Spinal cord (tissue), 9 donors: ENCODE measurements at regions not wholly inside any gene's neighbourhood (a gene's known extent, or its start where the extent isn't known, plus 50 kb on each side); places are given as distances from the start of the nearest gene placed in this dataset.
A peak's percentile ranks its signal among the peaks of the same experiment; 100 is the strongest.

Source experiments
- DNase-seq, 6 donors: peaks; one replicate each; pipeline versions ENCODE4 v3.0.0 to v3.0.0-alpha.2; 2013 to 2015; ENCODE audit warnings: low spot score in 6 of 6, low read depth in 4 of 6
- H3K27ac ChIP-seq: one replicate; pipeline ENCODE4 v1.5.1; 2013; ENCODE audit warnings: low read depth, low read length, control low read depth
- H3K27me3 ChIP-seq: one replicate; pipeline ENCODE4 v1.6.1; 2013; ENCODE audit warnings: low read length; ENCODE audit not compliant: control insufficient read depth, insufficient read depth
- H3K36me3 ChIP-seq: one replicate; pipeline ENCODE4 v1.6.1; 2013; ENCODE audit warnings: low read length; ENCODE audit not compliant: control insufficient read depth, insufficient read depth
- H3K4me1 ChIP-seq: one replicate; pipeline ENCODE4 v1.6.1; 2013; ENCODE audit warnings: low read length; ENCODE audit not compliant: control insufficient read depth, insufficient read depth
- H3K4me3 ChIP-seq: one replicate; pipeline ENCODE4 v1.5.1; 2013; ENCODE audit warnings: low read depth, low read length, control low read depth
- H3K9me3 ChIP-seq: one replicate; pipeline ENCODE4 v1.6.1; 2013; ENCODE audit warnings: low read length; ENCODE audit not compliant: control insufficient read depth, insufficient read depth
- WGBS: methylation state at CpG from one replicate; pipeline ENCODE4 v1.1.5; 2013; ENCODE audit warnings: missing lambda C conversion rate; ENCODE audit not compliant: insufficient coverage; 5-methylcytosine and 5-hydroxymethylcytosine counted together
- donor health status: healthy.

- no peaks in the 10 kb centered on the region for H3K4me1 ChIP-seq
- H3K36me3 ChIP-seq = no peaks in the 10 kb centered on the region
- no peaks in the 10 kb centered on the region for H3K27me3 ChIP-seq
- H3K4me3 ChIP-seq = no peak overlapping the region
- no peak for DNase-seq
- H3K27ac ChIP-seq = no peak overlapping the region
- no peaks in the 10 kb centered on the region for H3K9me3 ChIP-seq
- no CpG with 5 or more reads among the region's 3 CpGs for WGBS
Observed at GRCh38 chr4:62288808-62289541, 1088.8 kb downstream of the ADGRL3 start.

- peak in 2 of 6 donors; percentile 17 to 56 for DNase-seq
- H3K27me3 ChIP-seq = no peaks in the 10 kb centered on the region
- no peak overlapping the region for H3K27ac ChIP-seq
- no peak overlapping the region for H3K4me3 ChIP-seq
- no peaks in the 10 kb centered on the region for H3K9me3 ChIP-seq
- no peaks in the 10 kb centered on the region for H3K36me3 ChIP-seq
- H3K4me1 ChIP-seq = no peaks in the 10 kb centered on the region
- no CpG with 5 or more reads among the region's 2 CpGs for WGBS
Observed at GRCh38 chr4:62285026-62285425, 1084.9 kb downstream of the ADGRL3 start.

DNA sequence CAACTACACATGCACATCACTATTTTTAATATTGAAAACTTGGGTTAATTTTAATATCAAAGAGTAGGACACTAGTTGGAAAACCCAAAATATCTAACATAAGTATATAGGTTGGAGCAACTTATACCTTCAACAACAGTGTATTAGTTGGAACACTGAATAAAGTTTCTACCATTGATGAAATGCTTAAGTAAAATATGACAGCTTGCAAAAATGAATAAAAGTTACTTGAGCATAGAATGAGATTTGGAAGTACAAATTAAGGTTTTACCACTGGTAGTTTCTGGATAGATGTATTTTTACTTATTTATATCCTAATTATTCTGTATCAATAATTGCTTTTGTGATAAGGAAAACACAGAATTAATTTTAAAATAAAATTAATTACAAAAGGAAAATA is 1079.6 kb downstream of the ADGRL3 start:
- Histone ChIP-seq H3K36me3 (no peaks in the 10 kb centered on the region), H3K4me1 (no peaks in the 10 kb centered on the region), H3K4me3 (no peak overlapping the region), H3K27ac (no peak overlapping the region), H3K9me3 (no peaks in the 10 kb centered on the region), H3K27me3 (no peaks in the 10 kb centered on the region)
- no peak for DNase-seq

DNA sequence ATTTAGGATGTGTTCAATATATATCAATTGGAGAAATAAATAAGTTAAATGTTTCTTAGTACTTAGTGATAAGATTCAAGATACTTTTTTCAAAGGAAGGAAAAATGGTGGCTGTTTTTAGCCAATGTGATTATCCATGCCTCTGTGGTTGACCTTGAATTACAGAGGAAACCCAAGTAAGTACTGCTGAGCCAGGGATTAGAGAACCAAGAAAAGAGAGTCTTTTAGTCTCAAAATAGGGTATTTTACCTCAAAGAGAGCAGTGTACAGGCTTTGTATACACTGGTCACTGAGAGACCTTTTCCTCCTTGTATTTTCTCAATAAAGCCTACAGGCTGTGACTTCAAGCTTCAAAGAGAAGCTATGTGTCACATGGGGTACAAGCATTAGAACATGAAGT is 1075.3 kb downstream of the ADGRL3 start:
- Histone ChIP-seq H3K9me3 (no peaks in the 10 kb centered on the region), H3K27me3 (no peaks in the 10 kb centered on the region), H3K4me1 (no peaks in the 10 kb centered on the region), H3K4me3 (no peak overlapping the region), H3K36me3 (no peaks in the 10 kb centered on the region), H3K27ac (no peak overlapping the region)
- DNase-seq = no peak

DNA sequence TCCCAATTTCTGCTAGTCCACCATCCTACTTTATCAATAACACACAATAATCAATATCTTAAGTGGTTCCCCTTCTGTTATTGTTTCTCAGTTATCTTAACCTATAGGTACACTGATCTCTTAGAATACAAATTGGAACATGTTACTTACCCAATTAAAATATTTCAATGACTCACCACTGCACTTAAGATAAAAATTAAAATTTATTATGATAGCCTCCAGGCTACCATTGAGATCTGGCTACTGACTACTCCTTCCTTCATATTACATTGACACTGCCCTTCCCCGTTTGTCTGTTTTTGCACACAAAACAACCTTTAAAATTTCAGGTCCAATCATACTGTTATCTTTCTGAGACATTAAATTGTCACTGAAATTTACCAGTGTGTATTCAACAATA is 1074.7 kb downstream of the ADGRL3 start:
- H3K4me1 ChIP-seq = no peaks in the 10 kb centered on the region
- 100% methylated on average over 1 of the region's 1 CpG for WGBS

DNA sequence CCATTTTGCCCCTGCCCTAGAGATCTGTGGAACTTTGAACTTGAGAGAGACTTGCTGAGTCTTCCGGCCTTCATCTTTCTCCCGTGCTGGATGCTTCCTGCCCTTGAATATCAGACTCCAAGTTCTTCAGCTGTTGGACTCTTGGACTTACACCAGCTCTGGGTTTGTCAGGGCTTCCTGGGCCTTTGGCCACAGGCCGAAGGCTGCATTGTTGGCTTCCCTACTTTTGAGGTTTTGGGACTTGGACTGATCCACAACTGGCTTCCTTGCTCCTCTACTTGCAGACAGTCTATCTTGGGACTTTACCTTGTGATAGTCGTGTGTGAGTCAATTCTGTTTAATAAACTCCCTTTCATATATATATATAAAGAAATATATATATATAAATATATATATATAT is 1071.0 kb downstream of the ADGRL3 start:
- H3K27me3 ChIP-seq = no peaks in the 10 kb centered on the region
- WGBS = 98% methylated on average over 3 of the region's 4 CpGs
- DNase-seq = no peak
- H3K27ac ChIP-seq = no peak overlapping the region
- H3K4me1 ChIP-seq = no peaks in the 10 kb centered on the region
- H3K36me3 ChIP-seq = no peaks in the 10 kb centered on the region
- no peaks in the 10 kb centered on the region for H3K9me3 ChIP-seq
- H3K4me3 ChIP-seq = no peak overlapping the region

More for the DNA sequence above, 1074.7 kb downstream of the ADGRL3 start:
- Histone ChIP-seq H3K4me3 (no peak overlapping the region), H3K36me3 (no peaks in the 10 kb centered on the region), H3K27me3 (no peaks in the 10 kb centered on the region), H3K27ac (no peak overlapping the region), H3K9me3 (no peaks in the 10 kb centered on the region)
- no peak for DNase-seq

- no peaks in the 10 kb centered on the region for H3K9me3 ChIP-seq
- no peaks in the 10 kb centered on the region for H3K36me3 ChIP-seq
- no peak overlapping the region for H3K4me3 ChIP-seq
- DNase-seq = peak in 1 of 6 donors; percentile 37
- H3K27me3 ChIP-seq = no peaks in the 10 kb centered on the region
- H3K27ac ChIP-seq = no peak overlapping the region
- H3K4me1 ChIP-seq = no peaks in the 10 kb centered on the region
- WGBS = no CpG with 5 or more reads among the region's 4 CpGs
Observed at GRCh38 chr4:62269918-62270317, 1069.8 kb downstream of the ADGRL3 start.

DNA sequence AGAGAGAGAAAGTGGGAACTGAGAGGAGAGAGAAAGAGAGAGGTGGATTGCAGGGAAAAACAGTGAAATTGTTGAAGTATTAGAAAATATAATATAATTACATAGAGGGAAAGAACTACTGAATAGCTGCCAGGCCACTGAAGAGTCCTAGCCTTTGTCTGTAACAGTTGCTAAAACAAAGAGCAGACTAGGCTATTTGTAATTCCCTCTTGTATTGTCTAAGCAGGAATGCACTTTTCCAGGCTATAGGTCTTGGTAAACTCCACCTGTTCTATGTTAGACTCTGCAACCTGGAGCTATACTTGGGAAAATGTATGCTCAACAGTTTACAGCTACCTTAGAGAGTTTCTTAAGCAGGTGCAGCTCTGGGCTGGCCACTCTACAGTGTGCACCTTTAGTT is 1063.3 kb downstream of the ADGRL3 start:
- DNase-seq = no peak
- no peaks in the 10 kb centered on the region for H3K9me3 ChIP-seq
- no peaks in the 10 kb centered on the region for H3K4me1 ChIP-seq
- no peaks in the 10 kb centered on the region for H3K27me3 ChIP-seq
- H3K4me3 ChIP-seq = no peak overlapping the region
- no peak overlapping the region for H3K27ac ChIP-seq
- H3K36me3 ChIP-seq = no peaks in the 10 kb centered on the region

DNA sequence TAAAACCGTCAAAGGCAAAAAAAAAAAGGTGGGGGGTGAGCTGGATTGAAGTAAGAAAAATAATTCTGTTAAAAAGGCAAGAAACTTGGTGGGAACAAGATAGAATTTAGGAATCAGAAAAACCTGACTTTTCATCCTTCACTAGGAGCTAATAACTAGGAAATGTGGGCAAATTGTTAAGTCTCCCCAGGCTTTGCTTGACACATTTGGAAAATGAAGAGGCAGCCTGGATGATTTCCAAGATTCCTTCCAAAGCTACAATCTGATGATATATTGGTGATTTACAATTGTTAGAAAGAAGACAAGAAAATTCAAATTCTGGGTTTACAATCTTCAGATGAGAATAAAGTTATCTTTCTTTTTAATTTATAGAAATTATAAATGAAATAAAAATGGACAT is 1062.5 kb downstream of the ADGRL3 start:
- WGBS = 100% methylated on average over 1 of the region's 1 CpG
- no peak for DNase-seq
- Histone ChIP-seq H3K4me3 (no peak overlapping the region), H3K4me1 (no peaks in the 10 kb centered on the region), H3K27me3 (no peaks in the 10 kb centered on the region), H3K9me3 (no peaks in the 10 kb centered on the region), H3K27ac (no peak overlapping the region), H3K36me3 (no peaks in the 10 kb centered on the region)

- no peaks in the 10 kb centered on the region for H3K36me3 ChIP-seq
- no peak overlapping the region for H3K27ac ChIP-seq
- H3K4me1 ChIP-seq = no peaks in the 10 kb centered on the region
- H3K4me3 ChIP-seq = no peak overlapping the region
- H3K27me3 ChIP-seq = no peaks in the 10 kb centered on the region
- H3K9me3 ChIP-seq = no peaks in the 10 kb centered on the region
- DNase-seq = no peak
- 94% methylated on average over 2 of the region's 3 CpGs for WGBS
Observed at GRCh38 chr4:62260254-62260653, 1060.1 kb downstream of the ADGRL3 start.
